Thymus (tissue), 11 donors: ENCODE measurements at regions not wholly inside any gene's neighbourhood (a gene's known extent, or its start where the extent isn't known, plus 50 kb on each side); places are given as distances from the start of the nearest gene placed in this dataset.

Source experiments
- DNase-seq, 9 donors: peaks; one replicate each; pipeline ENCODE4 v3.0.0-alpha.2; 2013; ENCODE audit warnings: low spot score in 9 of 9, low read depth in 6 of 9, missing footprints in 1 of 9
- H3K27ac ChIP-seq, 2 donors: one replicate each; pipeline ENCODE4 v1.5.1; 2013; ENCODE audit warnings: control low read depth in 1 of 2, low read depth in 1 of 2, low read length in 1 of 2, mild to moderate bottlenecking in 1 of 2, moderate library complexity in 1 of 2
- H3K27me3 ChIP-seq, 2 donors: one replicate each; pipeline ENCODE4 v1.5.1; 2013; ENCODE audit warnings: low read length in 1 of 2; ENCODE audit not compliant: control insufficient read depth in 2 of 2, insufficient read depth in 1 of 2
- H3K36me3 ChIP-seq, 2 donors: one replicate each; pipeline ENCODE4 v1.5.1; 2013; ENCODE audit warnings: low read length in 1 of 2, mild to moderate bottlenecking in 1 of 2, moderate library complexity in 1 of 2; ENCODE audit not compliant: control insufficient read depth in 2 of 2, insufficient read depth in 2 of 2
- H3K4me1 ChIP-seq, 2 donors: one replicate each; pipeline ENCODE4 v1.5.1; 2013; ENCODE audit warnings: low read length in 2 of 2; ENCODE audit not compliant: control insufficient read depth in 2 of 2, insufficient read depth in 2 of 2
- H3K4me3 ChIP-seq, 2 donors: one replicate each; pipeline ENCODE4 v1.5.1; 2013; ENCODE audit warnings: low read length in 2 of 2, control low read depth in 1 of 2, mild to moderate bottlenecking in 1 of 2
- H3K9me3 ChIP-seq, 2 donors: one replicate each; pipeline ENCODE4 v1.5.1; 2013; ENCODE audit warnings: low read length in 1 of 2, mild to moderate bottlenecking in 1 of 2; ENCODE audit not compliant: control insufficient read depth in 2 of 2, insufficient read depth in 1 of 2
- WGBS: extraction: QIAGEN DNeasy Blood & Tissue Kit; methylation state at CpG from one replicate; pipeline ENCODE4 v1.1.7; 2013; 5-methylcytosine and 5-hydroxymethylcytosine counted together
- donor health status: healthy.

DNA sequence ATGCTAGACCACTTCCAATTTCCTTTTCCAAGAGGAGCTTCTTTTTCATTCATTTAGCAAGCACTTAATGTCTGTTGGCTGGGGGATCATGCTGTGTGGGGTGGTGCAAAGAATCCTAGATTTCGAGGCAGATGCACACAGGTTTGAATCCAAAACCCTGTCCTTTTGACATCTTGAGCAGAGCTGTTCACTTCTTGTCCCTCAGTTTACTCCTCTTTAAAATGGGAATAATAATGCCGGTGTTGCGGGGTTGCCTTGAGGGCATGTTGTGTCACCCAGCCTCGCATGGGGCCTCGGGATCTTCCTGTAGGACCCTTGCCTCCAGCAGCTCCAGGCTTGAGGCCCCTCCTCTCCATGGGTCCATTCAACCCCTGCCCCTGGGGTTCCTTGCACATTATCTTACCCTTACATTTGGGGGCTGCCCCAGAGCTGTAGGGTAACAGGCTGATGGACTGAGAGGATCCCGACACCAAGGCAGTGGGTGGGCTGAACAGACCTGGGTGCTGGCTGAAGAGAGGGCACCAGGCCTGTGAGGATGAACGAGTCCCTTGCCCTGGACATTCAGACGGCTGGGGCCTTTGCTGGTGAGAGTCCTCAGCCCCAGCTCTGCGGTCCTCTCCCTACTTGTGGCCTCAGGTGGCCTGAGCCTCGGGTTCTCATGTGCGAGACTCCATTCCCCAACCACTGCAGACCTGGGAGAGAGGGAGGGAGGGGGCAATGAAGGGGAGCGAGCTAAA is 145.8 kb downstream of the BARX1 start:
- Histone ChIP-seq H3K36me3 (no peaks in the 10 kb centered on the region), H3K27ac (no peak overlapping the region), H3K4me3 (no peak overlapping the region), H3K27me3 (peaks cover 0 to 20% of the 10 kb centered on the region in 2 donors), H3K4me1 (no peaks in the 10 kb centered on the region), H3K9me3 (no peaks in the 10 kb centered on the region)
- WGBS, result 94% methylated on average over 12 of the region's 12 CpGs
- no peak for DNase-seq

DNA sequence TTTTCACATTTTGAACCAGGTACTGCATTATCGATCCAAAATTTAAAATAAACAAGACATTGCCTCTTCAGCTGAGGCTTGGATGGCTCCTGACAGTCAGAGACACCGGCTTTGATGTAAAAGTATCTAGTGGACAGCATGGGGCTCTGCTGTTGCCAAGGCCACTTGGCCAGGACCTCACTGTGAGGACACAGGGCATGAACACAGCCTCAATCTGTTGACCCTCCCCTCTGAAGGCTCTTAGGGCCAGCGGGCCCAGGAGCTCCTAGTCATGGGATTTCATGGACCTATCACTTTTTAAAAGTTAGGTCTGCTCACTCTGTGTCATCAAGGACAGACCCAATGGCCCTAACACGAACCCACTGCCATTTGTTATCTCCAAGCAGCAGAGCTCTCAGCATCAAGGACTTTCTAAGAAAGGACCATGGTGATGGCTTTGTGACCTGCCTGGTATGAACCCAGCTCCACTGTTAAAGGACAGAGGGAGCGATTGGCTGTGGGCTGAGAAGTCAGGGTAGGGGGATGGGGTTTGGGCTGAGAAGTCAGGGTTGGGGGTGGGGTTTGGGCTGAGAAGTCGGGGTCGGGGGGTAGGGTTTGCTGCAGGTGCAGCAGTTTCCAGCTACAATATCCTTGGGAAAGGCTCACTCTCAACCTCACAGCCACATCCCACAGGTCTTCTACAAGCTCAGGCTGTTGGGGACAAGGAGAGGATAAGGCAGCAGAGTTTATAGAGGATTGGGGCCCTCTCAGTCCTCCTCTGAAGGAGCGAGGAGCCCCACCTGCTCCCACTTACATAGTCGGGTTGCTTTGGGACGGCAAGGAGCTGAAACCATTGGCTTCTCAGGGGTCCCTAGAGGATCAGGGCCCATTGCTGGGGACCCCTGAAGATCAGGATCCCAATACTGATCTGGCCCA is 146.8 kb downstream of the BARX1 start:
- H3K4me1 ChIP-seq, result no peaks in the 10 kb centered on the region
- no peak overlapping the region for H3K4me3 ChIP-seq
- DNase-seq, result no peak
- H3K9me3 ChIP-seq, result no peaks in the 10 kb centered on the region
- WGBS, result 84% methylated on average over 10 of the region's 10 CpGs
- peaks cover 0 to 16% of the 10 kb centered on the region in 2 donors for H3K27me3 ChIP-seq
- no peaks in the 10 kb centered on the region for H3K36me3 ChIP-seq
- H3K27ac ChIP-seq, result no peak overlapping the region

DNA sequence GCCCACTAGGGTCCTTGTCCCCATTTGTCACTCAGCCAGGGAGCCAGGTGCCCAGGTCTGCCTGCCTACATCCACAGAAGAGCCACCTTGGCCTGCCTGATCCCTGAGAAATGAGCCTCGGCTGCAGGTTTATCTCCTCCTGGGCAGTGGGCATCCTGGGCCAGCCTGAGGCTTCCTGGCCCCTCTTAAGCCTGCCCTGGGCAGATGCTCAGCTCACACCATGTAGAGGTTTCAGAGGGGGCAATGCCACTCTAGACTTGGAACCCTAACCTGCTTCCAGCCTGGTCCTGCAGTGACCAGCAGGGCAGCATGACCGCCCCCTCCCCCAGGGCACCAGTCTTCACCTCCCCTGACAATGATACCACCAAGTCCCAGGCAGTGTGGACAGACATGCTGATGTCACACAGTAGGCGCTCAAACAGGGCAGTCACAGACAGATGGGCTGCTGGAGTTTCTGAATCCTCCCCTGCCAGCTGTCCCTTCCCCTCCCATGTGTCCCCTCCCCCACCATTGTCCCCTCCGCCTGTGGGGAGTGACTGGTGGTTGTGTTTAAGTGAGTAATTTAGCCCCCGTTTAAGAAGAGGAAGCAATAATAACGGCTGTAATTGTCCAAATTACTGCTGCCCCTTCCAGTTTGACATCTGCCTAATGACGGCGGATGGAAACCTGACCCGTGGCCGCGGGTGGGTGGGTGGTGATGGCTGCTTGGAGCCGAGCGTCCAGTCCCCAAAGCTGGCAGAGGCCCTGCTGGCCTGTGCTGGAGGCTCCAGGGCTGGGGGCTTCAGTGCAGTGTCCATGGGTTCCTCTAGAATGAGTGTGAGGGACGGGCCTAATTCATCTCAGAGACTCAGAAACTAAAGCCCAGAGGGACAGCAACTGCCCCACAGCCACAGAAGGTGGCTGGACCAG is 147.7 kb downstream of the BARX1 start:
- WGBS, result 57% methylated on average over 14 of the region's 14 CpGs
- H3K36me3 ChIP-seq, result no peaks in the 10 kb centered on the region
- H3K27me3 ChIP-seq, result peaks cover 0 to 16% of the 10 kb centered on the region in 2 donors
- H3K27ac ChIP-seq, result no peak overlapping the region
- H3K4me3 ChIP-seq, result no peak overlapping the region
- H3K9me3 ChIP-seq, result no peaks in the 10 kb centered on the region
- no peaks in the 10 kb centered on the region for H3K4me1 ChIP-seq
- DNase-seq, result no peak

DNA sequence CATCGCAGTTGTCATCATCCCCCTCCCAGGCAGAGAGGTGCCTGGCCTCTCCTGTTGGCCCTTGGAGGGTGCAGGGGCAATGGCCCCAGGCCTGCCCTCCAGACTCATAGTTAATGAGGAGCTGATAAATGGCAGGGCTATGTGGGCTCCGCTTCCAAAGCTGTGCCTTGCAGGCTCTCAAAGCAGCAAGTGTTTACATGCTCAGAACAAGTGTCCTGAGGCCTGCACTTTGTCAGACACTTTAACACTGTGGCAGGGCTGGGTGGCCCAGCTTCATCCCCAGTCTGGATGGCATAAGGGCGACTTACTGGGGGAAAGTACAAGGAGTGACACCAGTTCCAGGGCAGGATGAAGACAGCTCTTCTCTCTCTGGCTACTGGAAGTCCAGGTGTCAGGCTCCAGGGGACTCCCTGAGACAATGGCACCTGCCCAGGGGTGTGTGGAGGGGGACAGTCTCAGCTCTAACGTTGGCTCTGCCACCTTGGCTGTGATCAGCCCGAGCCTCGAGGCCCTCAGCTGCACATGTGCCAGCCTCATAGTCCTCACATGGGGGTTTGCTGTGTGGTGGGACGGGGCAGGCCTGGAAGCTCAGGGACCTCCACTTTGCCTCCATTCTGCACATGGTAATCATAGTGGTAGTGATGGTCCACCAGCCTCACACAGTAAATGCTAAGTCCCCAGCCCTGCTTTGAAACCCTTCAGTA is 153.4 kb downstream of the BARX1 start:
- Histone ChIP-seq H3K4me1 (no peaks in the 10 kb centered on the region), H3K27me3 (no peaks in the 10 kb centered on the region), H3K9me3 (no peaks in the 10 kb centered on the region), H3K36me3 (no peaks in the 10 kb centered on the region), H3K4me3 (no peak overlapping the region), H3K27ac (no peak overlapping the region)
- WGBS, result 91% methylated on average over 7 of the region's 7 CpGs
- no peak for DNase-seq

DNA sequence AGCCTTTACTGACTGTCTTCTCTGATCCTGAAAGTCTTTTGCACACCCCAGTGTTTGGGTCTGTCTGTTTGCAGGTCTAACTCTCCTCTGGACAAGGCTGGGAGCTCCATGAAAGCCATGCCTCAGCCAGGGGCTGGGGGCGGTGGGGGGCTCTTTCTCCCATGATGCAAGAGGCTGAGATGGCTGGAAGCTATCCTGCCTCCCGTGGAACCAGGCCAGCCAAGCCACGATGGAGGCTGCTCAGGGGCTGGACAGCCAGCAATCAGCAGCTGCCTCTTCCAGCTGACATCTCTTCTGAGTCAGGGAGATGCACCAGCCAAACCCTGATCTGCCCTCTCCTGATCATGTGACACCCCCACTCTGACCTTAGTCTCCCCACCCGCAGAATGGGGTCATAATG is 154.0 kb downstream of the BARX1 start:
- no peaks in the 10 kb centered on the region for H3K36me3 ChIP-seq
- H3K9me3 ChIP-seq, result no peaks in the 10 kb centered on the region
- no peak overlapping the region for H3K4me3 ChIP-seq
- H3K27me3 ChIP-seq, result no peaks in the 10 kb centered on the region
- DNase-seq, result no peak
- H3K4me1 ChIP-seq, result no peaks in the 10 kb centered on the region
- no peak overlapping the region for H3K27ac ChIP-seq
- 87% methylated on average over 4 of the region's 4 CpGs for WGBS

DNA sequence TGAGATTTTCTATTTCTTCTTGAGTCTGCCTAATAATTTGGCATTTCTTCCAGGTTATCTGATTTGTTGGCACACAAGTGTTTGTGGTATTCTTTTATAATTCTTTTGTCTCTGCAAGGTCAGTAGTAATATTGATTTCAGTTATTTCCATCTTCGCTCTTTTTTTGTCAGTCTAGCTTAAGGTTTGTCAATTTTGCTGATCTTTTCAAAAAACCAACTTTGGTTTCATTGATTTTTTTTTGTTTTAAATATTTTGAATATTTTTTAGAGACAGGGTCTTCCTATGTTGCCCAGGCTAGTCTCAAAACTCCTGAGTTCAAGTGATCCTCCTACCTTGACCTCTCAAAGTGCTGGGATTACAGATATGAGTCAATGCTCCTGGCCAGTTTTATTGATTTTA is 162.8 kb downstream of the BARX1 start:
- Histone ChIP-seq H3K4me1 (no peaks in the 10 kb centered on the region), H3K27ac (no peak overlapping the region), H3K9me3 (no peaks in the 10 kb centered on the region), H3K36me3 (no peaks in the 10 kb centered on the region), H3K27me3 (no peaks in the 10 kb centered on the region), H3K4me3 (no peak overlapping the region)
- WGBS, result 97% methylated on average over 1 of the region's 1 CpG
- no peak for DNase-seq

DNA sequence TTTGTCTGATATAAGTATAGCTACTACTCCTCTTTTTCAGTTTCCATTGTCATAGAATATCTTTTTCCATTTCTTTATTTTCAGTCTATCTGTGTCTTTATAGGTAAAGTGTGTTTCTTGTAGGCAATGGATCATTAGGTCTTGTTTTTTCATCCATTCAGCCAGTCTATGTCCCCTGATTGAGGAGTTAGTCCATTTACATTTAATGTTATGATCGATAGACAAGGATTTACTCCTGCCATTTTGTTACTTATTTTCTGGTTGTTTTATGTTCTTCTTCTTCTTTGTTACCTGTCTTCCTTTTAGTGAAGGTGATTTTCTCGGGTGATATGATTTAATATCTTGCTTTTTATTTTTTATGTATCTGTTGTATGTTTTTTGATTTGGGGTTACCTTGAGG is 169.0 kb downstream of the BARX1 start:
- Histone ChIP-seq H3K9me3 (no peaks in the 10 kb centered on the region), H3K4me1 (no peaks in the 10 kb centered on the region), H3K4me3 (no peak overlapping the region), H3K36me3 (no peaks in the 10 kb centered on the region), H3K27ac (no peak overlapping the region), H3K27me3 (no peaks in the 10 kb centered on the region)
- no peak for DNase-seq
- WGBS, result 96% methylated on average over 2 of the region's 2 CpGs

DNA sequence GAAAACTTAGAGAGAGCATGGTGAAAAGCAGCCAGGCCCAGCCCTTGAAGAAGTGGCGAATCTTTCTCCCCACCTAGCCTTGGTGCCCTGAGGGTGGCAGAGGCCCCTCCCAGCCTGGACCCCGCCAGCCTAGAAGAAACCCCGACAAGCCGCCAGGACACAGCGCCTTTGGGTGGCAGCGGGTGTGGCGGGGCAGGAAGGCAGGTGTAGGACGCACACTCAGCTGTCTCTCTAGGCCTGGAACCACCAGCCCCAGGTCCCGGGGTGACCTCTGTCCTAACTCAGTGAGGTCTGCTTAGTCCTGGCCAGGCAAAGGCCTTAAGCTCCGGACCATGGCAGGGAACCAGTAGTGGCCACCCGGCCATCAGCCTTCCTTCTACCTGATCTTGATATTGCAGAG is 178.3 kb downstream of the BARX1 start:
- Histone ChIP-seq H3K9me3 (no peaks in the 10 kb centered on the region), H3K27me3 (peaks cover 0 to 2% of the 10 kb centered on the region in 2 donors), H3K36me3 (no peaks in the 10 kb centered on the region), H3K4me3 (no peak overlapping the region), H3K4me1 (no peaks in the 10 kb centered on the region), H3K27ac (no peak overlapping the region)
- WGBS, result 98% methylated on average over 11 of the region's 11 CpGs
- DNase-seq, result no peak
